ENCODE measurements at regions not wholly inside any gene's neighbourhood (a gene's known extent, or its start where the extent isn't known, plus 50 kb on each side); places are given as distances from the start of the nearest gene placed in this dataset.
"Not testable (repeated sequence)": the region's sequence is repeated elsewhere in the genome, so short reads cannot be mapped to it uniquely, and the experiment has no call there.

GRCh38 chr22:34620161-34620560 lies 445.8 kb upstream of the ISX start:
- TF ChIP-seq, protein P1, sequence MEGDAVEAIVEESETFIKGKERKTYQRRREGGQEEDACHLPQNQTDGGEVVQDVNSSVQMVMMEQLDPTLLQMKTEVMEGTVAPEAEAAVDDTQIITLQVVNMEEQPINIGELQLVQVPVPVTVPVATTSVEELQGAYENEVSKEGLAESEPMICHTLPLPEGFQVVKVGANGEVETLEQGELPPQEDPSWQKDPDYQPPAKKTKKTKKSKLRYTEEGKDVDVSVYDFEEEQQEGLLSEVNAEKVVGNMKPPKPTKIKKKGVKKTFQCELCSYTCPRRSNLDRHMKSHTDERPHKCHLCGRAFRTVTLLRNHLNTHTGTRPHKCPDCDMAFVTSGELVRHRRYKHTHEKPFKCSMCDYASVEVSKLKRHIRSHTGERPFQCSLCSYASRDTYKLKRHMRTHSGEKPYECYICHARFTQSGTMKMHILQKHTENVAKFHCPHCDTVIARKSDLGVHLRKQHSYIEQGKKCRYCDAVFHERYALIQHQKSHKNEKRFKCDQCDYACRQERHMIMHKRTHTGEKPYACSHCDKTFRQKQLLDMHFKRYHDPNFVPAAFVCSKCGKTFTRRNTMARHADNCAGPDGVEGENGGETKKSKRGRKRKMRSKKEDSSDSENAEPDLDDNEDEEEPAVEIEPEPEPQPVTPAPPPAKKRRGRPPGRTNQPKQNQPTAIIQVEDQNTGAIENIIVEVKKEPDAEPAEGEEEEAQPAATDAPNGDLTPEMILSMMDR (IDR thresholded peaks at IDR 0.05; ENCODE audit: low read depth, low read length): no peak
- no peak for DNase-seq (ENCODE audit: extremely low read depth, low read depth)

GRCh38 chr22:34620832-34621231 lies 445.1 kb upstream of the ISX start:
- TF ChIP-seq, protein P1 (IDR thresholded peaks at IDR 0.05; ENCODE audit: low read depth, low read length): no peak

GRCh38 chr22:34622602-34623001 lies 443.4 kb upstream of the ISX start:
- no peak for DNase-seq (ENCODE audit: extremely low read depth, low read depth)
- TF ChIP-seq, protein P1 (IDR thresholded peaks at IDR 0.05; ENCODE audit: low read depth, low read length): no peak

More at GRCh38 chr22:34620832-34621231, 445.1 kb upstream of the ISX start:
- no peak for DNase-seq (ENCODE audit: extremely low read depth, low read depth)

GRCh38 chr22:34623580-34623979 lies 442.4 kb upstream of the ISX start:
- TF ChIP-seq, protein P1 (IDR thresholded peaks at IDR 0.05; ENCODE audit: low read depth, low read length): no peak

GRCh38 chr22:34625892-34626291 lies 440.1 kb upstream of the ISX start:
- DNase-seq (ENCODE audit: extremely low read depth, low read depth): not testable (repeated sequence)

More at GRCh38 chr22:34623580-34623979, 442.4 kb upstream of the ISX start:
- DNase-seq (ENCODE audit: extremely low read depth, low read depth): no peak

DNA sequence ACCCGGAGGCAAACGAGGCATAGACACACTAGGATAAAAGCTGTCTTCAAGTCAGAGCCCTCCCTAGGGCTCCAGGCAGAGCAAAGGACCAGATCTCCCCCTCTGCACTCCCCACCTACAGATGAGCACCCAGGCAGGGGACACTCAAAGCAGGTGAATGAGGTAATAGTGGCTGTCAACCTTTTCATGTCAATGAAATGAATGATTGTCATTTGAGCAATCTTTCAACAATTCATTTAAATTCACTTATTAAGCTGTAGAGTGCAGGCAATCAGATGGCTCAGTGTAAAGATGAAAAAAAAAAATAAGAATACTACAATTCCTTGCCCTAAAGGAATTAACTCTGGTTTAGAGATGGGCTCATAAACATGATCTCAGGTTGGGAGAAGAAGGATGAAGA lies 427.8 kb upstream of the ISX start:
- DNase-seq (ENCODE audit: extremely low read depth, low read depth): no peak
- TF ChIP-seq, protein P1 (IDR thresholded peaks at IDR 0.05; ENCODE audit: low read depth, low read length): no peak

DNA sequence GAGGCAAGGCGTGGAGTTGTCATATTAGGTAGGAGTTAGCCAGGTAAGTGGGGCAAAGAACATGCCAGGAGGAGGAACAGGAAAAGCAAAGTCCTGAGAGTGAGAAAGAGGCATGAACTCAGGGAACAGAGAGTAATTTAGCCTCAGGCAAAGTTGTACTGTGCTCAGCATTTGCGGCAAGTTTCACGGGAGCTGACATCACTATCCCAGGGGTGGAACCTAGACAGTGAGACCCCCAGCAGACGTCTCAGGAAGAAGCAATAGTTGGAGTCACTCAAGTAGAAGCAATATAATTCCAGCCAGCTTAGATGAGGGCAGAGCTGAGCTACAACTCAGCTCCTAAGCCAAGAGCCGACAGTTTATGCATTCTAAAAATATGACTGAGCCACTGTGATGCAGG lies 426.0 kb upstream of the ISX start:
- DNase-seq (ENCODE audit: extremely low read depth, low read depth): no peak
- TF ChIP-seq, protein P1 (IDR thresholded peaks at IDR 0.05; ENCODE audit: low read depth, low read length): no peak

- DNase-seq (ENCODE audit: extremely low read depth, low read depth): no peak
Measured at GRCh38 chr22:34645375-34645774, 420.6 kb upstream of the ISX start.

More at GRCh38 chr22:34645375-34645774, 420.6 kb upstream of the ISX start:
- TF ChIP-seq, protein P1 (IDR thresholded peaks at IDR 0.05; ENCODE audit: low read depth, low read length): no peak

Data from AG09319 (cell line).